ENCODE measurements at regions not wholly inside any gene's neighbourhood (a gene's known extent, or its start where the extent isn't known, plus 50 kb on each side); places are given as distances from the start of the nearest gene placed in this dataset.
A peak's percentile ranks its signal among the peaks of the same experiment; 100 is the strongest.

DNA sequence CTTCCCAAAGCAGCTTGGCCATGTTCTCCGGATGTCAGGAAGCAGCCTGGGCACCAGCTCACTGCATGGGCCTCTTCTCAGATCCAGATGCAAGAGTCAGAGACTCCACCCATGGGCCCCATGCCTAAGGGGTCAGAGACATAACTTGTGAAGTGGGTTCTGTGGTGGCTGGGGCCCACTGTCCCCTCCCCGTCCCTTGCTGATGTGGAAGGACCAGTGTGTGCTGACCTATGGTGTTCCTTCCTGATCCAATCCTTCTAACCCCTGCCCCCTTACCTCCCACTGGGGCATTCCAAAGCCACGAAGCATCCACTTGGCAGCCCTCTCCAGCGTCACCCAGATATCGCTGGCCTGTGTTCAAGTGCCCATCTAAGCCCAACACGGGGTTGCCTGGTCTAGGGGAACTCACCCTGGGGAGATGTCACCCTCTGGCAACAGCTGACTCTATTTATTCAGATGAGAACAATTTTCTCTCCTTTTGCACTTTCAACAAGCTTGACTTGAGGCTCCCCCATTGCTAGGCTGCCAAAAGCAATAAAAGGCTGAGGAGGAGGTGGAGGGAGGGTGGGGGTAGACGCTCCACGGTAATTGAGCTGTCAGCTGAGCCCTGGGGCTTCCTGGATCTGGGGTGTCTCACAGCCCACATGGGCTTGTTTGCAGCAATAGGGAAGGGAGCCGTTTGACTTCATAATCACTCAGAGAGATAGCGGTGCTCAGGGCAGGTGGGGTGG lies 158.5 kb downstream of the ADAMTS15 start:
- no peak for TF ChIP-seq POLR2A (IDR thresholded peaks at IDR 0.05)
- TF ChIP-seq CTCF (IDR thresholded peaks at IDR 0.05) = no peak
- peak in 1 of 3 donors; percentile 19 for TF ChIP-seq POLR2AphosphoS5 (IDR thresholded peaks at IDR 0.05)
